ENCODE measurements at regions not wholly inside any gene's neighbourhood (a gene's known extent, or its start where the extent isn't known, plus 50 kb on each side); places are given as distances from the start of the nearest gene placed in this dataset.

GRCh38 chr4:65120287-65120686 lies 550.0 kb downstream of the EPHA5 start:
- DNase-seq (no peak), ATAC-seq (no peak)
- Histone ChIP-seq H3K4me3 (no peak overlapping the region), H3K9me3 (no peaks in the 10 kb centered on the region), H3K27me3 (no peaks in the 10 kb centered on the region), H3K4me1 (no peaks in the 10 kb centered on the region), H3K36me3 (no peaks in the 10 kb centered on the region), H3K27ac (no peak overlapping the region)
- no peak for TF ChIP-seq CTCF (IDR thresholded peaks at IDR 0.05)
- intact Hi-C loops (cut with DNase I), result no loop called here

- Histone ChIP-seq H3K4me3 (no peak overlapping the region), H3K27ac (no peak overlapping the region), H3K9me3 (no peaks in the 10 kb centered on the region), H3K27me3 (no peaks in the 10 kb centered on the region), H3K4me1 (no peaks in the 10 kb centered on the region), H3K36me3 (no peaks in the 10 kb centered on the region)
- no peak for ATAC-seq
- intact Hi-C loops (cut with DNase I), result no loop called here
- no peak for TF ChIP-seq CTCF (IDR thresholded peaks at IDR 0.05)
- DNase-seq, result no peak
Observed at GRCh38 chr4:65102419-65102818, 567.9 kb downstream of the EPHA5 start.

GRCh38 chr4:65096630-65097029 lies 573.7 kb downstream of the EPHA5 start:
- no peak for ATAC-seq
- no peak for TF ChIP-seq CTCF (IDR thresholded peaks at IDR 0.05)
- Histone ChIP-seq H3K27ac (no peak overlapping the region), H3K4me1 (no peaks in the 10 kb centered on the region), H3K36me3 (no peaks in the 10 kb centered on the region), H3K4me3 (no peak overlapping the region), H3K27me3 (no peaks in the 10 kb centered on the region), H3K9me3 (no peaks in the 10 kb centered on the region)
- DNase-seq, result no peak
- intact Hi-C loops (cut with DNase I), result no loop called here

DNA sequence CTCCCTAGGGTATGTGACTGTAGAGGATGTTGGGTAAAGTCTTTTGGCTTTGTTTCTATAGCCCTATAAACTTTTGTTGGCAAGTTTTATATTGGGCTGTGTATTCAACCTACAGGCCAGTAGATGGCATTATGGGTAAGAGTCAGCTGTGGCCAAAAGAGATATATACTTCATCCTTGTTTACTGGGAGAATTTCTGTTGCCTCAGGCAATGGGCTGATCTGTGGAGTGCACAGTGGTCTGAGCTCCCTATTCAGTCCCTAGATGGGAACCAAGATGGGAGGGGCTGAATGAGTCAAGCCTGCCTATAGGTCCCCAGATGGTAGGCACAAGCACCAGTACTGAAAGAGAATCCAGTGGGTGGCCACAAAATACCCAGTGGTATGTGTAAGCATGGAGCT lies 580.6 kb downstream of the EPHA5 start:
- no peak for DNase-seq
- Histone ChIP-seq H3K4me3 (no peak overlapping the region), H3K9me3 (no peaks in the 10 kb centered on the region), H3K4me1 (no peaks in the 10 kb centered on the region), H3K27ac (no peak overlapping the region), H3K36me3 (no peaks in the 10 kb centered on the region), H3K27me3 (no peaks in the 10 kb centered on the region)
- TF ChIP-seq CTCF (IDR thresholded peaks at IDR 0.05), result no peak
- ATAC-seq, result no peak
- intact Hi-C loops (cut with DNase I), result no loop called here

- intact Hi-C loops (cut with DNase I), result no loop called here
- Histone ChIP-seq H3K9me3 (no peaks in the 10 kb centered on the region), H3K36me3 (no peaks in the 10 kb centered on the region), H3K27ac (no peak overlapping the region), H3K27me3 (peaks cover 5% of the 10 kb centered on the region), H3K4me1 (no peaks in the 10 kb centered on the region), H3K4me3 (no peak overlapping the region)
- no peak for DNase-seq
- peak; percentile 92 for ATAC-seq
- TF ChIP-seq CTCF (IDR thresholded peaks at IDR 0.05), result no peak
Observed at GRCh38 chr4:65083076-65083475, 587.2 kb downstream of the EPHA5 start.

GRCh38 chr4:65071564-65071963 lies 598.7 kb downstream of the EPHA5 start:
- Histone ChIP-seq H3K4me3 (no peak overlapping the region), H3K27ac (no peak overlapping the region), H3K36me3 (no peaks in the 10 kb centered on the region), H3K9me3 (no peaks in the 10 kb centered on the region), H3K4me1 (no peaks in the 10 kb centered on the region), H3K27me3 (no peaks in the 10 kb centered on the region)
- ATAC-seq (no peak), DNase-seq (no peak)
- no peak for TF ChIP-seq CTCF (IDR thresholded peaks at IDR 0.05)
- intact Hi-C loops (cut with DNase I), result no loop called here

All from upper lobe of right lung (tissue), 1 donor.